HCT116 (cell line): ENCODE measurements at regions not wholly inside any gene's neighbourhood (a gene's known extent, or its start where the extent isn't known, plus 50 kb on each side); places are given as distances from the start of the nearest gene placed in this dataset.

Source experiments
- ATAC-seq: fragments of 200-7000 bp; cut with Tn5 transposase; 2 replicates; pipeline ENCODE4 v1.9.1; 2020; ENCODE audit warnings: mild to moderate bottlenecking, moderate library complexity
- BruUV-seq: library from RNA; stranded (reverse); fragments of 400-500 nt; replicated peaks from 2 replicates; lab custom pipeline; 2021; lab: Mats Ljungman, UMichigan
- CTCF ChIA-PET: fragments of 300-600 bp; sonication (Branson Sonifier 250); formaldehyde crosslinking; loops from one replicate; lab custom pipeline; 2021; ENCODE audit warnings: antibody characterized with exemption; lab: Charles Lee
- POLR2A ChIA-PET: fragments of 300-600, 350-600 bp; sonication (Branson Sonifier 250); formaldehyde crosslinking; loops from one replicate; lab custom pipeline; 2021; ENCODE audit warnings: antibody characterized with exemption; lab: Charles Lee
- RAD21 ChIA-PET, 2 experiments: fragments of 300-600 bp; sonication (Branson Sonifier 250); formaldehyde crosslinking; loops; one replicate each; lab custom pipeline; 2023; ENCODE audit warnings: low total read pairs in 2 of 2; ENCODE audit not compliant: uncharacterized antibody in 2 of 2, unreplicated experiment in 2 of 2, low non-redundant PET in 1 of 2; lab: Charles Lee
- DNase-seq: peaks from one replicate; pipeline ENCODE4 v3.0.0-alpha.2; 2010; ENCODE audit warnings: low read depth, low spot score
- H2AFZ ChIP-seq: fragments of 200-600 bp; shearing (Covaris generic), sonication (generic); 2 replicates; pipeline ENCODE4 v1.6.1; 2017; ENCODE audit warnings: low read depth, mixed run types, mixed read lengths, antibody characterized with exemption, low read length; ENCODE audit not compliant: poor library complexity, severe bottlenecking
- H3K27ac ChIP-seq: 2 replicates; pipeline ENCODE4 v1.5.1; 2012; ENCODE audit warnings: low read depth, low read length
- H3K27me3 ChIP-seq: fragments of 200-600 bp; sonication (generic); 2 replicates; pipeline ENCODE4 v1.6.1; 2016; ENCODE audit warnings: mixed run types, low read length, mixed read lengths; ENCODE audit not compliant: insufficient read depth
- H3K36me3 ChIP-seq, 2 experiments: fragments of 200-500 bp in 1 of 2; fragments of 200-600 bp in 1 of 2; sonication (Bioruptor generic) in 1 of 2; sonication (generic) in 1 of 2; 2 replicates each; pipeline versions ENCODE4 v1.5.1 to v1.6.1; 2014 to 2016; ENCODE audit warnings: low read length in 2 of 2, inconsistent platforms in 1 of 2, mixed read lengths in 1 of 2, mixed run types in 1 of 2; ENCODE audit not compliant: insufficient read depth in 2 of 2, control insufficient read depth in 1 of 2
- H3K4me1 ChIP-seq, 2 experiments: fragments of 200-600 bp in 1 of 2; sonication (generic) in 1 of 2; 2 replicates each; pipeline versions ENCODE4 v1.5.1 to v1.6.1; 2012 to 2017; ENCODE audit warnings: low read length in 2 of 2, inconsistent platforms in 1 of 2, mild to moderate bottlenecking in 1 of 2, mixed read lengths in 1 of 2, mixed run types in 1 of 2, moderate library complexity in 1 of 2; ENCODE audit not compliant: insufficient read depth in 2 of 2, control insufficient read depth in 1 of 2
- H3K4me2 ChIP-seq: fragments of 200-600 bp; sonication (generic); 2 replicates; pipeline ENCODE4 v1.6.1; 2017; ENCODE audit warnings: mixed run types, low read length, mixed read lengths
- H3K4me3 ChIP-seq, 2 experiments: fragments of 200-600 bp in 1 of 2; sonication (generic) in 1 of 2; replicated peaks in 1 of 2; 2 replicates each; pipeline ENCODE4 v1.5.1; 2011 to 2016; ENCODE audit warnings: low read length in 2 of 2, control low read depth in 1 of 2, low read depth in 1 of 2, mild to moderate bottlenecking in 1 of 2, mixed read lengths in 1 of 2, mixed run types in 1 of 2
- H3K79me2 ChIP-seq: fragments of 200-600 bp; sonication (generic); 2 replicates; pipeline ENCODE4 v1.6.1; 2017; ENCODE audit warnings: mild to moderate bottlenecking, mixed run types, low read length, moderate library complexity, mixed read lengths; ENCODE audit not compliant: insufficient read depth
- H3K9ac ChIP-seq: fragments of 200-600 bp; sonication (generic); 2 replicates; pipeline ENCODE4 v1.6.1; 2016; ENCODE audit warnings: low read length, mixed read lengths
- H3K9me2 ChIP-seq: fragments of 200-600 bp; sonication (generic), shearing (Covaris generic); 2 replicates; pipeline ENCODE4 v1.6.1; 2017; ENCODE audit warnings: mixed run types, mild to moderate bottlenecking, moderate library complexity; ENCODE audit not compliant: insufficient read depth
- H3K9me3 ChIP-seq, 2 experiments: fragments of 200-500 bp in 1 of 2; fragments of 200-600 bp in 1 of 2; sonication (Bioruptor generic) in 1 of 2; sonication (generic) in 1 of 2; 2 replicates each; pipeline ENCODE4 v1.6.1; 2014 to 2017; ENCODE audit warnings: low read length in 2 of 2, mixed read lengths in 2 of 2, inconsistent platforms in 1 of 2, low read depth in 1 of 2, mild to moderate bottlenecking in 1 of 2, mixed run types in 1 of 2, moderate library complexity in 1 of 2; ENCODE audit not compliant: control insufficient read depth in 1 of 2, insufficient read depth in 1 of 2
- H4K20me1 ChIP-seq: fragments of 200-600 bp; sonication (generic), shearing (Covaris generic); 2 replicates; pipeline ENCODE4 v1.6.1; 2017; ENCODE audit warnings: mixed run types, mild to moderate bottlenecking, moderate library complexity; ENCODE audit not compliant: insufficient read depth
- ATF3 ChIP-seq: IDR thresholded peaks from 2 replicates; pipeline ENCODE4 v1.6.1; 2012
- CBX3 ChIP-seq: IDR thresholded peaks from 2 replicates; pipeline ENCODE4 v1.6.1; 2012; ENCODE audit warnings: low read depth
- CEBPB ChIP-seq: IDR thresholded peaks from 2 replicates; pipeline ENCODE4 v1.6.1; 2012; ENCODE audit warnings: low read depth
- EGR1 ChIP-seq: IDR thresholded peaks from 2 replicates; pipeline ENCODE4 v1.6.1; 2012; ENCODE audit warnings: low read depth
- ELF1 ChIP-seq: IDR thresholded peaks from 2 replicates; pipeline ENCODE4 v1.6.1; 2012; ENCODE audit warnings: low read depth, borderline replicate concordance
- EZH2 ChIP-seq: fragments of 200-600 bp; sonication (generic); IDR thresholded peaks from 2 replicates; pipeline ENCODE4 v1.6.1; 2017; ENCODE audit warnings: antibody characterized with exemption, mixed run types
- JUND ChIP-seq: IDR thresholded peaks from 2 replicates; pipeline ENCODE4 v1.6.1; 2012
- MAX ChIP-seq: IDR thresholded peaks from 2 replicates; pipeline ENCODE4 v1.6.1; 2012
- POLR2A ChIP-seq: IDR thresholded peaks from 2 replicates; pipeline ENCODE4 v1.7.0; 2011; ENCODE audit warnings: borderline replicate concordance; ENCODE audit not compliant: insufficient read depth, insufficient read length; ENCODE audit errors: extremely low read depth
- POLR2AphosphoS5 ChIP-seq: IDR thresholded peaks from 2 replicates; pipeline ENCODE4 v1.6.1; 2011; ENCODE audit warnings: mild to moderate bottlenecking, low read depth, low read length, moderate library complexity
- REST ChIP-seq: IDR thresholded peaks from 2 replicates; pipeline ENCODE4 v1.6.1; 2012; ENCODE audit warnings: low read depth
- SRF ChIP-seq: IDR thresholded peaks from 2 replicates; pipeline ENCODE4 v1.6.1; 2012; ENCODE audit warnings: low read depth
- TCF7L2 ChIP-seq: IDR thresholded peaks from 2 replicates; pipeline ENCODE4 v1.7.0; 2011; ENCODE audit warnings: borderline replicate concordance, inconsistent platforms; ENCODE audit not compliant: insufficient read depth, insufficient read length; ENCODE audit errors: extremely low read depth
- YY1 ChIP-seq: IDR thresholded peaks from 2 replicates; pipeline ENCODE4 v1.6.1; 2011; ENCODE audit warnings: low read length, low read depth, moderate library complexity, mild to moderate bottlenecking; ENCODE audit not compliant: insufficient replicate concordance; ENCODE audit errors: extremely low read depth
- ZBTB33 ChIP-seq: IDR thresholded peaks from 2 replicates; pipeline ENCODE4 v1.6.1; 2011; ENCODE audit warnings: mild to moderate bottlenecking, low read length, moderate library complexity; ENCODE audit not compliant: insufficient replicate concordance; ENCODE audit errors: extremely low read depth
- ZFX ChIP-seq: fragments of 450-650 bp; IDR thresholded peaks from 2 replicates; pipeline ENCODE4 v1.6.1; 2017
- ZNF274 ChIP-seq: fragments of 200-500 bp; sonication (Bioruptor generic); IDR thresholded peaks from 2 replicates; pipeline ENCODE4 v1.6.1; 2014; ENCODE audit warnings: mild to moderate bottlenecking, low read depth, low read length, inconsistent platforms
- intact Hi-C: fragments of 100-400 bp; cut with micrococcal nuclease; formaldehyde crosslinking; loops from 2 replicates; pipeline ENCODE4 v1.10.0; 2022
- TF ChIP-seq, protein P1 (sequence below), 3 experiments: fragments of 200-600 bp in 1 of 3; sonication (generic) in 1 of 3; IDR thresholded peaks in 2 of 3; conservative IDR thresholded peaks in 1 of 3; 2 replicates each; pipeline ENCODE4 v1.5.1; 2012 to 2017; ENCODE audit warnings: low read depth in 2 of 3, low read length in 2 of 3, antibody characterized with exemption in 1 of 3, borderline replicate concordance in 1 of 3, control low read depth in 1 of 3, mild to moderate bottlenecking in 1 of 3, mixed read lengths in 1 of 3, mixed run types in 1 of 3, moderate library complexity in 1 of 3; ENCODE audit not compliant: insufficient read depth in 1 of 3

GRCh38 chr2:38212312-38212711 is 136.4 kb upstream of the CYP1B1 start:
- DNase-seq (no peak), ATAC-seq (no peak)
- H3K9ac ChIP-seq: no peak overlapping the region
- POLR2A ChIA-PET: no interaction called here
- intact Hi-C loops: no loop called here
- no peaks in the 10 kb centered on the region for H4K20me1 ChIP-seq
- H3K79me2 ChIP-seq: no peaks in the 10 kb centered on the region
- H3K27ac ChIP-seq: no peak overlapping the region
- CTCF ChIA-PET: no interaction called here
- no peak for TF ChIP-seq CBX3
- no peak for TF ChIP-seq TCF7L2
- TF ChIP-seq ELF1: no peak
- TF ChIP-seq CEBPB: no peak
- TF ChIP-seq EZH2: no peak
- TF ChIP-seq POLR2AphosphoS5: no peak
- TF ChIP-seq POLR2A: no peak
- TF ChIP-seq ZFX: no peak
- TF ChIP-seq REST: no peak
- no peak for TF ChIP-seq YY1
- TF ChIP-seq ATF3: no peak
- TF ChIP-seq JUND: no peak
- no peak for TF ChIP-seq ZNF274
- no peak for TF ChIP-seq ZBTB33
- TF ChIP-seq, protein P1, sequence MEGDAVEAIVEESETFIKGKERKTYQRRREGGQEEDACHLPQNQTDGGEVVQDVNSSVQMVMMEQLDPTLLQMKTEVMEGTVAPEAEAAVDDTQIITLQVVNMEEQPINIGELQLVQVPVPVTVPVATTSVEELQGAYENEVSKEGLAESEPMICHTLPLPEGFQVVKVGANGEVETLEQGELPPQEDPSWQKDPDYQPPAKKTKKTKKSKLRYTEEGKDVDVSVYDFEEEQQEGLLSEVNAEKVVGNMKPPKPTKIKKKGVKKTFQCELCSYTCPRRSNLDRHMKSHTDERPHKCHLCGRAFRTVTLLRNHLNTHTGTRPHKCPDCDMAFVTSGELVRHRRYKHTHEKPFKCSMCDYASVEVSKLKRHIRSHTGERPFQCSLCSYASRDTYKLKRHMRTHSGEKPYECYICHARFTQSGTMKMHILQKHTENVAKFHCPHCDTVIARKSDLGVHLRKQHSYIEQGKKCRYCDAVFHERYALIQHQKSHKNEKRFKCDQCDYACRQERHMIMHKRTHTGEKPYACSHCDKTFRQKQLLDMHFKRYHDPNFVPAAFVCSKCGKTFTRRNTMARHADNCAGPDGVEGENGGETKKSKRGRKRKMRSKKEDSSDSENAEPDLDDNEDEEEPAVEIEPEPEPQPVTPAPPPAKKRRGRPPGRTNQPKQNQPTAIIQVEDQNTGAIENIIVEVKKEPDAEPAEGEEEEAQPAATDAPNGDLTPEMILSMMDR (IDR thresholded peaks at IDR 0.05 in 2 of 3, conservative IDR thresholded peaks at IDR 0.05 in 1 of 3; ENCODE audit: borderline replicate concordance in 1 of 3, insufficient read depth in 1 of 3, low read depth in 2 of 3, low read length in 2 of 3): no peak
- no peak for TF ChIP-seq SRF
- no peak for TF ChIP-seq EGR1
- TF ChIP-seq MAX: no peak
- H3K4me1 ChIP-seq: peaks cover 5 to 6% of the 10 kb centered on the region in 2 experiments; a peak in 2 of 4 replicates
- RAD21 ChIA-PET: no interaction called here
- no TSS peak for BruUV-seq
- no peak overlapping the region for H2AFZ ChIP-seq
- H3K4me3 ChIP-seq: no peak overlapping the region
- H3K27me3 ChIP-seq: no peaks in the 10 kb centered on the region
- no peak overlapping the region for H3K4me2 ChIP-seq
- H3K36me3 ChIP-seq: no peaks in the 10 kb centered on the region
- H3K9me3 ChIP-seq: no peaks in the 10 kb centered on the region
- H3K9me2 ChIP-seq: no peaks in the 10 kb centered on the region
